DOHH2 (cell line): ENCODE measurements at regions not wholly inside any gene's neighbourhood (a gene's known extent, or its start where the extent isn't known, plus 50 kb on each side); places are given as distances from the start of the nearest gene placed in this dataset.

Source experiments
- H3F3A ChIP-seq: fragments of 200-600 bp; sonication (generic), shearing (Covaris generic); 2 replicates; pipeline ENCODE4 v1.6.0; 2016; ENCODE audit warnings: antibody characterized with exemption, mild to moderate bottlenecking; ENCODE audit not compliant: control insufficient read depth, insufficient read depth
- H3K27ac ChIP-seq: fragments of 200-600 bp; sonication (generic); 2 replicates; pipeline ENCODE4 v1.5.1; 2014; ENCODE audit warnings: low read depth, mild to moderate bottlenecking, low read length, moderate library complexity
- H3K27me3 ChIP-seq: fragments of 200-600 bp; sonication (generic); 2 replicates; pipeline ENCODE4 v1.6.1; 2014; ENCODE audit warnings: mild to moderate bottlenecking, low read length, mixed read lengths; ENCODE audit not compliant: control insufficient read depth
- H3K36me3 ChIP-seq: fragments of 200-600 bp; sonication (generic); 2 replicates; pipeline ENCODE4 v1.6.1; 2014; ENCODE audit warnings: mild to moderate bottlenecking, low read length, moderate library complexity, mixed read lengths; ENCODE audit not compliant: control insufficient read depth
- H3K4me1 ChIP-seq: fragments of 200-600 bp; sonication (generic); 2 replicates; pipeline ENCODE4 v1.6.1; 2014; ENCODE audit warnings: mild to moderate bottlenecking, low read length, mixed read lengths; ENCODE audit not compliant: control insufficient read depth
- H3K4me2 ChIP-seq: fragments of 200-600 bp; sonication (generic); 2 replicates; pipeline ENCODE4 v1.6.0; 2014; ENCODE audit warnings: mild to moderate bottlenecking, low read length, moderate library complexity
- H3K4me3 ChIP-seq: fragments of 200-600 bp; sonication (generic); 2 replicates; pipeline ENCODE4 v1.5.1; 2014; ENCODE audit warnings: mild to moderate bottlenecking, low read length, mixed read lengths
- H3K79me2 ChIP-seq: fragments of 200-600 bp; sonication (generic); 2 replicates; pipeline ENCODE4 v1.6.1; 2014; ENCODE audit warnings: mild to moderate bottlenecking, low read length, mixed read lengths; ENCODE audit not compliant: control insufficient read depth
- H3K9me2 ChIP-seq: fragments of 200-600 bp; sonication (generic); replicated peaks from 2 replicates; pipeline ENCODE4 v1.6.1; 2014; ENCODE audit warnings: mild to moderate bottlenecking, low read length, mixed read lengths; ENCODE audit not compliant: control insufficient read depth
- H3K9me3 ChIP-seq: fragments of 200-600 bp; sonication (generic); 2 replicates; pipeline ENCODE4 v1.6.1; 2014; ENCODE audit warnings: antibody characterized with exemption, low read length, mixed read lengths; ENCODE audit not compliant: control insufficient read depth, insufficient read depth
- H4K20me1 ChIP-seq: fragments of 200-600 bp; sonication (generic); 2 replicates; pipeline ENCODE4 v1.6.0; 2014; ENCODE audit warnings: low read depth, mild to moderate bottlenecking, antibody characterized with exemption, low read length, moderate library complexity; ENCODE audit not compliant: control insufficient read depth, insufficient read depth
- CTCF ChIP-seq: fragments of 200-600 bp; sonication (generic); IDR thresholded peaks from one replicate; pipeline ENCODE4 v1.5.1; 2014; ENCODE audit warnings: antibody characterized with exemption, mild to moderate bottlenecking, low read depth, low read length; ENCODE audit not compliant: poor library complexity, severe bottlenecking
- EZH2phosphoT487 ChIP-seq: fragments of 200-600 bp; sonication (generic); IDR thresholded peaks from 2 replicates; pipeline ENCODE4 v1.6.1; 2017; ENCODE audit warnings: borderline replicate concordance, mild to moderate bottlenecking, antibody characterized with exemption, low read length, moderate library complexity, mixed read lengths

- Histone ChIP-seq H4K20me1 (no peaks in the 10 kb centered on the region), H3K4me1 (no peaks in the 10 kb centered on the region), H3F3A (no peaks in the 10 kb centered on the region), H3K36me3 (no peaks in the 10 kb centered on the region), H3K9me3 (no peaks in the 10 kb centered on the region), H3K4me3 (no peak overlapping the region), H3K4me2 (no peak overlapping the region), H3K27me3 (no peaks in the 10 kb centered on the region), H3K9me2 (no peaks in the 10 kb centered on the region), H3K27ac (no peak overlapping the region), H3K79me2 (no peaks in the 10 kb centered on the region)
- TF ChIP-seq CTCF = no peak
- no peak for TF ChIP-seq EZH2phosphoT487
Observed at GRCh38 chr18:2442726-2443275, 128.5 kb downstream of the METTL4 start.

- Histone ChIP-seq H3F3A (no peaks in the 10 kb centered on the region), H4K20me1 (no peaks in the 10 kb centered on the region), H3K79me2 (no peaks in the 10 kb centered on the region), H3K9me3 (no peaks in the 10 kb centered on the region), H3K27ac (no peak overlapping the region), H3K4me1 (no peaks in the 10 kb centered on the region), H3K27me3 (no peaks in the 10 kb centered on the region), H3K4me2 (no peak overlapping the region), H3K9me2 (no peaks in the 10 kb centered on the region), H3K36me3 (no peaks in the 10 kb centered on the region), H3K4me3 (no peak overlapping the region)
- TF ChIP-seq EZH2phosphoT487 = no peak
- no peak for TF ChIP-seq CTCF
Observed at GRCh38 chr18:2444201-2444875, 127.0 kb downstream of the METTL4 start.

GRCh38 chr18:2448565-2449151 lies 122.6 kb downstream of the METTL4 start:
- Histone ChIP-seq H3K4me2 (no peak overlapping the region), H4K20me1 (no peaks in the 10 kb centered on the region), H3K9me3 (no peaks in the 10 kb centered on the region), H3K79me2 (no peaks in the 10 kb centered on the region), H3K4me3 (no peak overlapping the region), H3K27ac (no peak overlapping the region), H3K9me2 (no peaks in the 10 kb centered on the region), H3K36me3 (no peaks in the 10 kb centered on the region), H3K27me3 (no peaks in the 10 kb centered on the region), H3K4me1 (no peaks in the 10 kb centered on the region), H3F3A (no peaks in the 10 kb centered on the region)
- TF ChIP-seq EZH2phosphoT487 (no peak), CTCF (no peak)
